PC-3 (cell line): ENCODE measurements at regions not wholly inside any gene's neighbourhood (a gene's known extent, or its start where the extent isn't known, plus 50 kb on each side); places are given as distances from the start of the nearest gene placed in this dataset.

ENCODE experiments used
- EZH2 ChIP-seq: fragments of 300-600 bp; sonication (generic); IDR thresholded peaks from one replicate; pipeline ENCODE4 v1.6.1; 2017; ENCODE audit warnings: antibody characterized with exemption, mild to moderate bottlenecking, low read length; ENCODE audit not compliant: unreplicated experiment
- EZH2phosphoT487 ChIP-seq: fragments of 300-600 bp; sonication (generic); IDR thresholded peaks from 2 replicates; pipeline ENCODE4 v1.6.1; 2018; ENCODE audit warnings: mild to moderate bottlenecking, antibody characterized with exemption, low read length, borderline replicate concordance

DNA sequence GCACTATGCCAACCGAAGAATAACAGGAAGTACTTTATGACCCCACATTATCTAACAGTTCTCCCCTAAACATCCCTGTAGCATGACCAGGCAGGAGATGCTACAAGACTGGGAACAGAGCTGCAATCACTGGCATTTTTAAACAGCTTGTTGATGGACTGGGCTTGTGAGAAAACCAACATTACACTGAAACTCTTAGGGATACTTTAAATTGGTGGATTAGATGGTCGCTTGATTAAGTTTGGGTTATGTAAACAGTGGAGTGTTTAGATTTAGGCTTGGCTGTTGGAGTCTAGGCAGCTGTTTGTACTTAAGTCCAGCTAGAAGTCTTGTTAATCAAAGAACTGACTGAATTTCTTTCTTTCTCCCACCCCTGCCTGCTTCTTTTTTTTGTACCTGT lies 234.1 kb upstream of the BMP2 start:
- TF ChIP-seq EZH2 (no peak), EZH2phosphoT487 (no peak)
